NB4 (cell line): ENCODE measurements at regions not wholly inside any gene's neighbourhood (a gene's known extent, or its start where the extent isn't known, plus 50 kb on each side); places are given as distances from the start of the nearest gene placed in this dataset.

ENCODE experiments used
- DNase-seq: peaks from one replicate; pipeline ENCODE4 v3.0.0; 2010; ENCODE audit warnings: low read depth
- H3K4me3 ChIP-seq: one replicate; pipeline ENCODE4 v1.5.1; 2011; ENCODE audit warnings: mild to moderate bottlenecking, low read depth, low read length, moderate library complexity
- MAX ChIP-seq: IDR thresholded peaks from 2 replicates; pipeline ENCODE4 v1.6.1; 2011; ENCODE audit warnings: low read depth, low read length
- MYC ChIP-seq: IDR thresholded peaks from 2 replicates; pipeline ENCODE4 v1.6.1; 2011; ENCODE audit warnings: low read depth, low read length
- POLR2A ChIP-seq: IDR thresholded peaks from 2 replicates; pipeline ENCODE4 v1.6.1; 2011; ENCODE audit warnings: mild to moderate bottlenecking; ENCODE audit not compliant: insufficient read length; ENCODE audit errors: extremely low read depth
- TF ChIP-seq, protein P1 (sequence below): IDR thresholded peaks from one replicate; pipeline ENCODE4 v1.5.1; 2012; ENCODE audit warnings: low read depth, low read length

DNA sequence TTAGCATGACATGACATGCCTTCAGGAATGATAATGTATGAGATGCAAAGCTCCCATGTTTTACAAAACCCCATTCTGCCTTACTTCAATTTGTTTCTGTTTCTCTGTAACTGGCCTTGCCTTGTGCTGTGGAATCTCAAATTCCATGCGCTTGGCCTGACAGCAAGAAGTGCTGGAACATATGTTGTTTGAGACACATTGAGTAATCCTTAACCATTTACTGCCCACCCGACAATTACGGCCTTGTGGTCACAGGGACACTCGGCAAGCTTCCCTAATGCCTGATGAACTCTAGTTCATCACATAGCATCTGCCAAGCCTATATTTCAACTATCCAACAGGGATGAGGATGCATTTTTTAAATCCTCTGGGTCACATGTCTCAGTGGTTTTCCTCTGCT is 226.4 kb upstream of the CASK start:
- H3K4me3 ChIP-seq = no peak overlapping the region
- TF ChIP-seq, protein P1, sequence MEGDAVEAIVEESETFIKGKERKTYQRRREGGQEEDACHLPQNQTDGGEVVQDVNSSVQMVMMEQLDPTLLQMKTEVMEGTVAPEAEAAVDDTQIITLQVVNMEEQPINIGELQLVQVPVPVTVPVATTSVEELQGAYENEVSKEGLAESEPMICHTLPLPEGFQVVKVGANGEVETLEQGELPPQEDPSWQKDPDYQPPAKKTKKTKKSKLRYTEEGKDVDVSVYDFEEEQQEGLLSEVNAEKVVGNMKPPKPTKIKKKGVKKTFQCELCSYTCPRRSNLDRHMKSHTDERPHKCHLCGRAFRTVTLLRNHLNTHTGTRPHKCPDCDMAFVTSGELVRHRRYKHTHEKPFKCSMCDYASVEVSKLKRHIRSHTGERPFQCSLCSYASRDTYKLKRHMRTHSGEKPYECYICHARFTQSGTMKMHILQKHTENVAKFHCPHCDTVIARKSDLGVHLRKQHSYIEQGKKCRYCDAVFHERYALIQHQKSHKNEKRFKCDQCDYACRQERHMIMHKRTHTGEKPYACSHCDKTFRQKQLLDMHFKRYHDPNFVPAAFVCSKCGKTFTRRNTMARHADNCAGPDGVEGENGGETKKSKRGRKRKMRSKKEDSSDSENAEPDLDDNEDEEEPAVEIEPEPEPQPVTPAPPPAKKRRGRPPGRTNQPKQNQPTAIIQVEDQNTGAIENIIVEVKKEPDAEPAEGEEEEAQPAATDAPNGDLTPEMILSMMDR = no peak
- TF ChIP-seq MYC (no peak), POLR2A (no peak), MAX (no peak)
- peak; percentile 10 for DNase-seq

- TF ChIP-seq MYC (no peak), POLR2A (no peak), MAX (no peak)
- TF ChIP-seq, protein P1 = no peak
- no peak for DNase-seq
- H3K4me3 ChIP-seq = no peak overlapping the region
These were observed 225.9 kb upstream of the CASK start for GRCh38 chrX:42149281-42149680.

- TF ChIP-seq MYC (no peak), POLR2A (no peak), MAX (no peak)
- TF ChIP-seq, protein P1 = no peak
These were observed 220.7 kb upstream of the CASK start for GRCh38 chrX:42143866-42144592.

DNA sequence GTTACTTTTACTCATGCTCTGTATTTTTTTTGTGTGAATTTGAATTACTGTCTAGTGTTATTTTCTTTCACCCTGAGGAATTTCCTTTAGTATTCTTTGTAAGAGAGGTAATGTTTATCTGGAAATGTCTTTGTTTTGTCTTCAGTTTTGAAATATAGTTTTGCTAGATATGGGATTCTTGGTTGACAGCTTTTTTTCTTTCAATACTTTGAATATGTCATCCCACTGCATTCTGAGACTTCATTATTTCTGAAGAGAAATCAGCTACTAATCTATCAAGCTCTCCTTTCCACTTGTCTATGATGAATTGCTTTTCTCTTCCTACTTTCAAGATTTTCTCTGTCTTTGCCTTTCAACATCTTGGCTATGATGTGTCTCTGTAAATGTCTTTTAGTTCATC is 217.0 kb upstream of the CASK start:
- TF ChIP-seq MAX = no peak
- no peak for TF ChIP-seq MYC
- no peak for TF ChIP-seq POLR2A
- TF ChIP-seq, protein P1 = no peak
- no peak for DNase-seq
- no peak overlapping the region for H3K4me3 ChIP-seq

More at GRCh38 chrX:42143866-42144592, 220.7 kb upstream of the CASK start:
- DNase-seq = no peak
- H3K4me3 ChIP-seq = no peak overlapping the region

- TF ChIP-seq MYC = no peak
- TF ChIP-seq, protein P1 = no peak
- no peak for TF ChIP-seq POLR2A
- no peak for TF ChIP-seq MAX
- DNase-seq = no peak
- H3K4me3 ChIP-seq = no peak overlapping the region
These were observed 212.4 kb upstream of the CASK start for GRCh38 chrX:42135583-42136228.
